ENCODE measurements at regions not wholly inside any gene's neighbourhood (a gene's known extent, or its start where the extent isn't known, plus 50 kb on each side); places are given as distances from the start of the nearest gene placed in this dataset.

DNA sequence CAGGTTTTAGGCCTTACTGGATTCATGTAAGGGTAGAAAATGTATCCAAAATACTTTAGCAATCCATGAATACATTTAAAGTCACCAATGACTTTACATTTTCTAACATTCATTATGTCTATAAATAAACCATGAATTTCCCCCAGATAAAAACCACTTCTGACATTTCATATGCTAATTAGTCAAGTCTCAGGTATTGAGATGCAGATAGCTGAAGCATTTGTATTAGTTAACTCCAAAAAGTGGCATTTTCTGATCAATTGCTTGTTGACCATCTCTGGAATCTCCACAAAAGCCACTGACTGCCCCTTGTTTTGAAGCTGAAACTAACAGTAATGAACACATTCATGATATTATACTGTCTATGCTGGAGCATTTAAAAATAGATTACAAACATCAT, 68.4 kb upstream of the RAP2B start:
- no peak for TF ChIP-seq POLR2A (IDR thresholded peaks at IDR 0.05; ENCODE audit: low read depth, low read length)
- no peak for TF ChIP-seq POLR2AphosphoS5 (IDR thresholded peaks at IDR 0.05; ENCODE audit: low read depth, low read length)
- no peak for TF ChIP-seq POU2F2 (IDR thresholded peaks at IDR 0.05; ENCODE audit: low read depth, low read length)
- no peak for TF ChIP-seq TAF1 (IDR thresholded peaks at IDR 0.05; ENCODE audit: low read depth, low read length)
- TF ChIP-seq SPI1 (IDR thresholded peaks at IDR 0.05; ENCODE audit: low read depth, low read length), result no peak

All from GM12891 (cell line).